AG04449 (cell line): ENCODE measurements at regions not wholly inside any gene's neighbourhood (a gene's known extent, or its start where the extent isn't known, plus 50 kb on each side); places are given as distances from the start of the nearest gene placed in this dataset.

Experiments
- CTCF ChIA-PET: fragments of 350-600 bp; formaldehyde crosslinking; extraction: SDS; loops from one replicate; lab custom pipeline; 2021; ENCODE audit warnings: antibody characterized with exemption; lab: Yijun Ruan, JAX
- POLR2A ChIA-PET: fragments of 400-600, 350-600 bp; formaldehyde crosslinking; extraction: SDS; loops from one replicate; lab custom pipeline; 2020; ENCODE audit warnings: antibody characterized with exemption, inconsistent platforms; lab: Yijun Ruan, JAX
- DNase-seq: peaks from one replicate; pipeline ENCODE4 v3.0.0-alpha.2; 2010; ENCODE audit warnings: low read depth, low spot score
- H3K4me3 ChIP-seq: 2 replicates; pipeline ENCODE4 v1.5.1; 2011; ENCODE audit warnings: low read depth, mild to moderate bottlenecking, control low read depth, low read length
- CTCF ChIP-seq: IDR thresholded peaks from one replicate; pipeline ENCODE4 v1.5.1; 2011; ENCODE audit warnings: mild to moderate bottlenecking, moderate library complexity, low read length, control low read depth, inconsistent platforms; ENCODE audit not compliant: insufficient read depth; ENCODE audit errors: missing control alignments

DNA sequence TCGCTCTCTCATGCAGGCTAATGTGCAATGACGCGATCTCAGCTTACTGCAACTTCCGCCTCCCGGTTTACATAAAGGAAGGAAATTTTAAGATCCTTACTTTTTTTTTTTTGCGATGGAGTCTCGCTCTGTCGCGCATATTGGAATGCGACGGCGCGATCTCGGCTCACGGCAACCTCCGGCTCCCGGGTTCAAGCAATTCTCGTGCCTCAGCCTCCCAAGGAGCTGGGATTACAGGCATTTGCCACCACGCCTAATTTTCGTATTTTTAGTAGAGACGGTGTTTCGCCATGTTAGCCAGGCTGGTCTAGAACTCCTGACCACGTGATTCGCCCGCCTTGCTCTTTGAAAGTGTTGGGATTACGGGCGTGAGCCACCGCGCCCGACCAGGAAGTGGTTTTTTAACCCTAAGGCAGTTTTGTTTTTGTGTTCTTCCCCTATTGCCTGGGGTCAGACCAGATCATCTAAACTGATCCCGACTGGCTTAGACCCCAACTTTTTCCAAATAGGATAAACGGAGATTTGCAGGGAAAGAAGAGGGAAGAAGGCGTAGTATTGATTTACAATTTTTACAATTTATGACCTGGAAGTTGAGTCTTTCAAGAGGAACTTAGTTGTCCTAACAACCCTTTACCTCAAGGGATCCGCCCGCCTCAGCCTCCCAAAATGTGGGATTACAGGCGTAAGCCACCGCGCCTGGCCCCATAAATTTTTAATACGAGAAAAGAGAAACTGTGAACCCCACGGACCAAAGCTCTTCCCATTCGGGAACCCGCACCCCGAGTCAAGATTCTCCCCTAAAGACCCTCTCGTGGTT is 142.0 kb downstream of the ZNF737 start:
- H3K4me3 ChIP-seq, result peak overlapping the region; percentile 61
- CTCF ChIA-PET, result no interaction called here
- no peak for TF ChIP-seq CTCF
- POLR2A ChIA-PET, result interaction anchor here (0.8 kb wide), 1 partner anchor 142 kb away, joined by 4 read pairs; the partner anchor contains the start of gene ZNF737
- DNase-seq, result no peak

GRCh38 chr19:20422216-20423205 is 143.1 kb downstream of the ZNF737 start:
- ChIA-PET POLR2A (interaction anchor here (0.8 kb wide), 1 partner anchor 143 kb away, joined by 4 read pairs; the partner anchor contains the start of gene ZNF737), CTCF (no interaction called here)
- DNase-seq, result no peak
- H3K4me3 ChIP-seq, result no peak overlapping the region
- no peak for TF ChIP-seq CTCF

- no peak for DNase-seq
- TF ChIP-seq CTCF, result no peak
- POLR2A ChIA-PET, result interaction anchor here (0.6 kb wide), 1 partner anchor 8 kb away, joined by 3 read pairs; no protein-coding TSS in a partner anchor
- no peak overlapping the region for H3K4me3 ChIP-seq
- CTCF ChIA-PET, result no interaction called here
Observed at GRCh38 chr19:20416661-20417060, 148.9 kb downstream of the ZNF737 start.

DNA sequence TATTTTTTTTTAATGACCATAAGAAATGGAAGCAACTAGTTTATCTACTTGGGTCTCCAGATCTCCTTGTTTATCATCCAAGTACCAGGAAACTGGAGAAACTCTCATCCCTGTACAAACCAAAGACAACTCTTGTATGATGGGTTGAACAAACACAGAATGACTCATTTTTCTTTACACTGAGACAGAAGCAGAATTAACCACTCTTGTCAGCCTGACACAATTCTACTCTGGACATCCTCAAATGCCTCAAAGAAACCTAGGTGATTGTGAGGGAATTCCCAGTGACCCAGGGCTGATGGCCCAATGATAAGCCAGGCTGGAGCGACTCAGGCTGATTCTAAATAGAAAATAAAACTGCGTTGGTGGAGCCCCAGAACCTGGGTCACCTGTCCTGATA is 151.5 kb downstream of the ZNF737 start:
- no peak for TF ChIP-seq CTCF
- no peak for DNase-seq
- POLR2A ChIA-PET, result no interaction called here
- CTCF ChIA-PET, result no interaction called here
- no peak overlapping the region for H3K4me3 ChIP-seq

DNA sequence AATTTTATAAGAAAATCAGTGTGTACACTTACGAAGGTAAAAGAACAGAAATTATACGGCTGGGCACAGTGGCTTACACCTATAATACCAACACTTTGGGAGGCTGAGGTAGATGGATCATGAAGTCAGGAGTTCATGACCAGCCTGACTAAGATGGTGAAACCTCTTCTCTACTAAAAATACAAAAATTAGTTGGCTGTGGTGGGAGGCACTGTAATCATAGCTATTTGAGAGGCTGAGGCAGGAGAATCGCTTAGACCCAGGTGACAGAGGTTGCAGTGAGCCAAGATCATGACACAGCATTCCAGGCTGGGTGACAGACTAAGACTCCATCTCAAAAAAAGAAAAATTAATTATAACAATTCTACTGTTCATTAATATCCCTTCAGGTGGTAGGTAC is 151.9 kb downstream of the ZNF737 start:
- POLR2A ChIA-PET, result no interaction called here
- no peak for DNase-seq
- TF ChIP-seq CTCF, result no peak
- H3K4me3 ChIP-seq, result no peak overlapping the region
- CTCF ChIA-PET, result no interaction called here
